Sigmoid colon (tissue), 6 donors: ENCODE measurements at regions not wholly inside any gene's neighbourhood (a gene's known extent, or its start where the extent isn't known, plus 50 kb on each side); places are given as distances from the start of the nearest gene placed in this dataset.

Experiments
- DNase-seq: peaks from one replicate; pipeline ENCODE4 v3.0.0-alpha.2; 2019
- H3K27ac ChIP-seq, 4 donors: fragments of 200-600 bp; sonication (generic); one replicate each; pipeline ENCODE4 v1.5.1; 2016 to 2019; ENCODE audit warnings: mild to moderate bottlenecking in 1 of 4
- H3K27me3 ChIP-seq, 3 donors: fragments of 200-600 bp; sonication (generic); one replicate each; pipeline ENCODE4 v1.5.1; 2019; ENCODE audit warnings: mild to moderate bottlenecking in 1 of 3
- H3K36me3 ChIP-seq, 4 donors: fragments of 200-600 bp; sonication (generic); one replicate each; pipeline ENCODE4 v1.5.1; 2016 to 2019
- H3K4me1 ChIP-seq, 4 donors: fragments of 200-600 bp; sonication (generic); one replicate each; pipeline ENCODE4 v1.5.1; 2017 to 2019
- H3K4me3 ChIP-seq, 4 donors: fragments of 200-600 bp; sonication (generic); one replicate each; pipeline ENCODE4 v1.5.1; 2017 to 2019; ENCODE audit warnings: mild to moderate bottlenecking in 2 of 4, moderate library complexity in 1 of 4
- H3K9me3 ChIP-seq, 4 donors: fragments of 200-600 bp in 3 of 4; sonication (generic) in 3 of 4; one replicate each; pipeline versions ENCODE4 v1.5.1 to v1.6.1; 2013 to 2019
- EP300 ChIP-seq, 4 donors: sonication (generic); formaldehyde crosslinking; IDR thresholded peaks; one replicate each; pipeline ENCODE4 v1.6.1; 2017; ENCODE audit warnings: antibody characterized with exemption in 4 of 4
- POLR2A ChIP-seq, 2 donors: fragments of 450-650 bp; IDR thresholded peaks; one replicate each; pipeline ENCODE4 v1.6.1; 2016; ENCODE audit warnings: antibody characterized with exemption in 2 of 2, mild to moderate bottlenecking in 2 of 2, moderate library complexity in 2 of 2
- POLR2AphosphoS5 ChIP-seq, 4 donors: sonication (generic); formaldehyde crosslinking; IDR thresholded peaks; one replicate each; pipeline ENCODE4 v1.6.1; 2017; ENCODE audit warnings: antibody characterized with exemption in 4 of 4
- WGBS, 2 donors: extraction: QIAGEN DNeasy Blood & Tissue Kit; methylation state at CpG; one replicate each; pipeline ENCODE4 v1.1.7; 2013; 5-methylcytosine and 5-hydroxymethylcytosine counted together
- intact Hi-C: fragments of 100-400 bp; cut with DNase I; formaldehyde crosslinking; loops from one replicate; pipeline ENCODE4 v1.15.1; 2023
- TF ChIP-seq, protein P1 (sequence below), 4 experiments: fragments of 450-650 bp in 3 of 4; fragments of 200-600 bp in 1 of 4; IDR thresholded peaks; one replicate each; pipeline ENCODE4 v1.5.1; 2016 to 2019; ENCODE audit warnings: antibody characterized with exemption in 4 of 4, mild to moderate bottlenecking in 3 of 4, moderate library complexity in 2 of 4
- donor health status: healthy with polysubstance abuse.
- donor health status: healthy.

DNA sequence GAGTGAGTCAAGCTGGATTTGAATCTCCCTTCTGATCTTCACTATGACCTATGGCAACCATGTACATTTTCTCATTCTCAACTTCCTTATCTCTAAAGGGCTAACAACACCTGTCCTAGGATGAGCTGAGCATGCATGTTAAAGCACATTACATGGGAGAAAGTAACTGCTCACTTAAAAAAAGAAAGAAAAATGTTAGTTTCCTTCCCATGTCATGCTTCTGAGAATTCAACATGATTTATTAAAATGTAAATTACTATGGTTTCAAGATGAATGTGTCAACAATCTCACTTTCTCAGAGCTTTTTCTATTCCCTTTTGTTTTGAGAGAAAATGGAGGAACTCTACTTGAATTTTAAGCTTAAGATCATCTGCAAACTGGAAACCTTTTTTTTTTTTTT lies 295.3 kb downstream of the SKIDA1 start:
- Histone ChIP-seq H3K4me3 (no peak overlapping the region), H3K27ac (no peak overlapping the region), H3K9me3 (no peaks in the 10 kb centered on the region), H3K27me3 (no peaks in the 10 kb centered on the region), H3K4me1 (no peaks in the 10 kb centered on the region), H3K36me3 (no peaks in the 10 kb centered on the region)
- TF ChIP-seq EP300 (IDR thresholded peaks at IDR 0.05) (no peak), POLR2AphosphoS5 (IDR thresholded peaks at IDR 0.05) (no peak), POLR2A (IDR thresholded peaks at IDR 0.05) (no peak)
- TF ChIP-seq, protein P1, sequence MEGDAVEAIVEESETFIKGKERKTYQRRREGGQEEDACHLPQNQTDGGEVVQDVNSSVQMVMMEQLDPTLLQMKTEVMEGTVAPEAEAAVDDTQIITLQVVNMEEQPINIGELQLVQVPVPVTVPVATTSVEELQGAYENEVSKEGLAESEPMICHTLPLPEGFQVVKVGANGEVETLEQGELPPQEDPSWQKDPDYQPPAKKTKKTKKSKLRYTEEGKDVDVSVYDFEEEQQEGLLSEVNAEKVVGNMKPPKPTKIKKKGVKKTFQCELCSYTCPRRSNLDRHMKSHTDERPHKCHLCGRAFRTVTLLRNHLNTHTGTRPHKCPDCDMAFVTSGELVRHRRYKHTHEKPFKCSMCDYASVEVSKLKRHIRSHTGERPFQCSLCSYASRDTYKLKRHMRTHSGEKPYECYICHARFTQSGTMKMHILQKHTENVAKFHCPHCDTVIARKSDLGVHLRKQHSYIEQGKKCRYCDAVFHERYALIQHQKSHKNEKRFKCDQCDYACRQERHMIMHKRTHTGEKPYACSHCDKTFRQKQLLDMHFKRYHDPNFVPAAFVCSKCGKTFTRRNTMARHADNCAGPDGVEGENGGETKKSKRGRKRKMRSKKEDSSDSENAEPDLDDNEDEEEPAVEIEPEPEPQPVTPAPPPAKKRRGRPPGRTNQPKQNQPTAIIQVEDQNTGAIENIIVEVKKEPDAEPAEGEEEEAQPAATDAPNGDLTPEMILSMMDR (IDR thresholded peaks at IDR 0.05), result no peak
- intact Hi-C loops, result no loop called here
- no peak for DNase-seq

DNA sequence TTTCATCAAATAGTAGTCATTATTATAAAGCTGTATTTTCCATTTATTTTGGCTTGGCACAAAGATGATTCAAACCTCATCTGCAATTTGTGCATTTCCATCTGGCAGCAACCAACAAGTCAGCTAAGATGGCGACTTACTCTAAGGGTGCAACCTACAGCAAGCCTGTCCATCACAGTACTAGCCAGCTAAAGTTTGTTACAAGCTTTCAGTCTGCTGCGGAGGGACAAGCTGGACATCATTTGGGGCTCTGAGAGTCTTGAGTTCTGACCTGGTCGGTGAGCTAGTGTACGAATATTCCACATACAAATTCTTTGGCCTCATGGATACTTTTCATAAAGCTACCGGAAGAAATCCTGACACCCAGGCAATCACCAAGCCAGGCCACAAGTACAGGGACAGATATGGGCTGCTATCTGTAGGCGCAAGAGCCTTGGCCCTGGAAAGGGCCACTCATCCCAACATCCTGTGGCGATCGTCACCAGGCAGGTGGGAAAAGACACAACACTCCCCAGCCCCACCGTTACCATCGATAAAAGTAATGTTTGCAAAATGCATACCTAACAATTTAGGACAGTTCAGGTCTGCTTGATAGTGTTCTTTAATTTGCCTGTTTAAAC lies 307.6 kb downstream of the SKIDA1 start:
- TF ChIP-seq POLR2AphosphoS5 (IDR thresholded peaks at IDR 0.05), result no peak
- TF ChIP-seq, protein P1 (IDR thresholded peaks at IDR 0.05), result no peak
- no peak for TF ChIP-seq POLR2A (IDR thresholded peaks at IDR 0.05)
- TF ChIP-seq EP300 (IDR thresholded peaks at IDR 0.05), result no peak
- H3K27ac ChIP-seq, result no peak overlapping the region
- H3K4me1 ChIP-seq, result no peaks in the 10 kb centered on the region
- H3K27me3 ChIP-seq, result no peaks in the 10 kb centered on the region
- H3K36me3 ChIP-seq, result no peaks in the 10 kb centered on the region
- intact Hi-C loops, result no loop called here
- 95 to 96% methylated on average over 10 of the region's 10 CpGs for WGBS, 2 donors
- no peak for DNase-seq
- no peak overlapping the region for H3K4me3 ChIP-seq
- no peaks in the 10 kb centered on the region for H3K9me3 ChIP-seq

DNA sequence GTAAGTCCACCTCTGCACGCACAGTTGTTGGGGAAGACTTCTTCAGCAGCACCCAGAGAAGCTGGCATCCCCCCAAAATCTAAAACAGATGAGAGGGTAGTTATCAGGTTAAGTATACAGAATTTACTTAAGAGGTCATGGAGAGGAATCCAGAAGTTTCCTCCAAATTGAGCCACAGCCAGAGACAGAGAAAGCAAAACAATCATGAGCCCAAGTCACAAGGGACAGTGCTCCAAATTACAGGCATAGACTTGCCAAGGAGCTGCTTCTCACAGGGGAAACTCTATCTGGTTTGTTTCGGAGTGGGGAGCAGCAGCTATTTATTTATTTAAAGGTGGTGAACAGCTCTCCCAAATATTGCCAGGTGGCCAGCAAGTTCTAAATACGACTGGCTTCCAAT lies 308.4 kb downstream of the SKIDA1 start:
- WGBS, 2 donors, result 78 to 84% methylated on average over 3 of the region's 3 CpGs
- DNase-seq, result no peak
- H3K4me1 ChIP-seq, result no peaks in the 10 kb centered on the region

DNA sequence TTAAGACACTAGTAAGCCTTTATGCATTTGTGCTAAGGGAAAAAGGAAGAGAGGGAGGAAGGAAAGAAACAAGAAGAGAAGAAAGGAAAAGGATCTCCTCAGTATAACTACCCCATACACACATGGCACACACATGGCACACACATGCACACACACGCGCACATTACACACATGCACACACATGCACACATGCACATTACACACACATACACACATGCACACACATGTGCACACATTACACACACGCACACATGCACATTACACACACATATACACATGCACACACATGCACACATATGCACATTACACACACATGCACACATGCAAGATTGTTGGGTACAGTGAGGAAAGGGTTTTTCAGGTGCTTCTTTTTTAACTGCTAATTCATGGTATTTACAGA lies 311.2 kb downstream of the SKIDA1 start:
- H3K9me3 ChIP-seq, result no peaks in the 10 kb centered on the region
- no peaks in the 10 kb centered on the region for H3K4me1 ChIP-seq
- no peaks in the 10 kb centered on the region for H3K27me3 ChIP-seq
- TF ChIP-seq, protein P1 (IDR thresholded peaks at IDR 0.05), result no peak
- TF ChIP-seq POLR2A (IDR thresholded peaks at IDR 0.05), result no peak
- no peak for TF ChIP-seq POLR2AphosphoS5 (IDR thresholded peaks at IDR 0.05)
- TF ChIP-seq EP300 (IDR thresholded peaks at IDR 0.05), result no peak
- 97% methylated on average over 3 of the region's 3 CpGs for WGBS, 2 donors
- H3K27ac ChIP-seq, result no peak overlapping the region
- intact Hi-C loops, result no loop called here
- H3K36me3 ChIP-seq, result no peaks in the 10 kb centered on the region
- no peak overlapping the region for H3K4me3 ChIP-seq
- no peak for DNase-seq

More for the DNA sequence above, 308.4 kb downstream of the SKIDA1 start:
- TF ChIP-seq POLR2A (IDR thresholded peaks at IDR 0.05) (no peak), EP300 (IDR thresholded peaks at IDR 0.05) (no peak), POLR2AphosphoS5 (IDR thresholded peaks at IDR 0.05) (no peak)
- TF ChIP-seq, protein P1 (IDR thresholded peaks at IDR 0.05), result no peak
- intact Hi-C loops, result no loop called here
- H3K27ac ChIP-seq, result no peak overlapping the region
- no peaks in the 10 kb centered on the region for H3K9me3 ChIP-seq
- H3K36me3 ChIP-seq, result no peaks in the 10 kb centered on the region
- H3K27me3 ChIP-seq, result no peaks in the 10 kb centered on the region
- no peak overlapping the region for H3K4me3 ChIP-seq

DNA sequence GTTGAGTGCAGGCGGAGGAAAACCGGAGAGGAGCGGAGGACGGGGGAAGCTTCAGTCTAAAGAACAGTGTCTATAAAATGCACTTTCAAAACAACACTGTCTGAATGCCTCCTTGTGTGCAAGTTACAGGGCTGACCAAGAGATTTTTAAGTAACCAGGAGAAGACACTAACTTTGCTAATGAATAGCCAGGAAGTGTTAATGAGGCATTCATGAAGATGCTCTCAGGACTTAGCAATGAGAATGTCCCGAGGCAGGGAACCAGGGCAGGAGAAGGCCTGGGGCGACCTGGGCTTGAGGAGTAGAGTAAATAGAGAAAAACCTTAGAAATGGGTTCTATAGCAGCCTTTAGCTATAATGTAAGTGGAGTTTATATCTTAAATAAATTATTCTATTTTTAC lies 312.1 kb downstream of the SKIDA1 start:
- no peak for DNase-seq
- Histone ChIP-seq H3K27me3 (no peaks in the 10 kb centered on the region), H3K36me3 (no peaks in the 10 kb centered on the region), H3K4me3 (no peak overlapping the region), H3K27ac (no peak overlapping the region), H3K9me3 (no peaks in the 10 kb centered on the region), H3K4me1 (no peaks in the 10 kb centered on the region)
- 87% methylated on average over 6 of the region's 6 CpGs for WGBS, 2 donors
- intact Hi-C loops, result no loop called here
- TF ChIP-seq, protein P1 (IDR thresholded peaks at IDR 0.05), result no peak
- no peak for TF ChIP-seq POLR2AphosphoS5 (IDR thresholded peaks at IDR 0.05)
- TF ChIP-seq EP300 (IDR thresholded peaks at IDR 0.05), result no peak
- TF ChIP-seq POLR2A (IDR thresholded peaks at IDR 0.05), result no peak
